Epithelial cell of esophagus (primary cell): ENCODE measurements at regions not wholly inside any gene's neighbourhood (a gene's known extent, or its start where the extent isn't known, plus 50 kb on each side); places are given as distances from the start of the nearest gene placed in this dataset.

Experiments
- DNase-seq: peaks from one replicate; pipeline ENCODE4 v3.0.0; 2010; ENCODE audit warnings: low read depth
- H3K4me3 ChIP-seq: 2 replicates; pipeline ENCODE4 v1.5.1; 2011; ENCODE audit warnings: mild to moderate bottlenecking, low read length, control low read depth
- CTCF ChIP-seq: IDR thresholded peaks from 2 replicates; pipeline ENCODE4 v1.5.1; 2011; ENCODE audit warnings: low read depth, mild to moderate bottlenecking, low read length, control low read depth, inconsistent platforms; ENCODE audit not compliant: insufficient read depth; ENCODE audit errors: missing control alignments

- H3K4me3 ChIP-seq = no peak overlapping the region
- no peak for TF ChIP-seq CTCF
- DNase-seq = peak; percentile 88
Observed at GRCh38 chr5:111668477-111669414, 88.2 kb downstream of the NREP start.

- DNase-seq = no peak
- no peak overlapping the region for H3K4me3 ChIP-seq
- TF ChIP-seq CTCF = no peak
Observed at GRCh38 chr5:111667128-111667736, 89.8 kb downstream of the NREP start.

- H3K4me3 ChIP-seq = no peak overlapping the region
- no peak for DNase-seq
- TF ChIP-seq CTCF = no peak
Observed at GRCh38 chr5:111656580-111656979, 100.4 kb downstream of the NREP start.

- DNase-seq = peak; percentile 60
- no peak for TF ChIP-seq CTCF
- H3K4me3 ChIP-seq = no peak overlapping the region
Observed at GRCh38 chr5:111655169-111655924, 101.6 kb downstream of the NREP start.

- TF ChIP-seq CTCF = no peak
- no peak overlapping the region for H3K4me3 ChIP-seq
- no peak for DNase-seq
Observed at GRCh38 chr5:111653408-111653807, 103.6 kb downstream of the NREP start.

- no peak overlapping the region for H3K4me3 ChIP-seq
- no peak for DNase-seq
- TF ChIP-seq CTCF = no peak
Observed at GRCh38 chr5:111649516-111649915, 107.5 kb downstream of the NREP start.
